ENCODE measurements at regions not wholly inside any gene's neighbourhood (a gene's known extent, or its start where the extent isn't known, plus 50 kb on each side); places are given as distances from the start of the nearest gene placed in this dataset.

GRCh38 chr9:129334105-129334935, 156.3 kb upstream of the IER5L start:
- TF ChIP-seq POLR2A (IDR thresholded peaks at IDR 0.05), result no peak
- TF ChIP-seq CTCF (IDR thresholded peaks at IDR 0.05), result no peak
